Adipocyte (in vitro differentiated cells): ENCODE measurements at regions not wholly inside any gene's neighbourhood (a gene's known extent, or its start where the extent isn't known, plus 50 kb on each side); places are given as distances from the start of the nearest gene placed in this dataset.
A peak's percentile ranks its signal among the peaks of the same experiment; 100 is the strongest.

Source experiments
- DNase-seq: peaks from one replicate; pipeline ENCODE4 v3.0.0-alpha.2; 2015; ENCODE audit warnings: low read depth
- H3K27me3 ChIP-seq: replicated peaks from 2 replicates; pipeline ENCODE4 v1.7.0; 2013; ENCODE audit warnings: mild to moderate bottlenecking, low read length, moderate library complexity; ENCODE audit not compliant: control insufficient read depth, insufficient read depth
- H3K36me3 ChIP-seq: 2 replicates; pipeline ENCODE4 v1.7.0; 2013; ENCODE audit warnings: low read length, mild to moderate bottlenecking, moderate library complexity; ENCODE audit not compliant: control insufficient read depth, insufficient read depth, severe bottlenecking
- H3K4me1 ChIP-seq: 2 replicates; pipeline ENCODE4 v1.7.0; 2013; ENCODE audit warnings: mild to moderate bottlenecking, low read length, moderate library complexity; ENCODE audit not compliant: control insufficient read depth, insufficient read depth
- H3K4me3 ChIP-seq: 2 replicates; pipeline ENCODE4 v1.7.0; 2013; ENCODE audit warnings: mild to moderate bottlenecking, low read length, moderate library complexity
- H3K9ac ChIP-seq: 2 replicates; pipeline ENCODE4 v1.7.0; 2013; ENCODE audit warnings: mild to moderate bottlenecking, low read length, moderate library complexity
- H3K9me3 ChIP-seq: 2 replicates; pipeline ENCODE4 v1.7.0; 2013; ENCODE audit warnings: mild to moderate bottlenecking, low read length, moderate library complexity; ENCODE audit not compliant: control insufficient read depth

DNA sequence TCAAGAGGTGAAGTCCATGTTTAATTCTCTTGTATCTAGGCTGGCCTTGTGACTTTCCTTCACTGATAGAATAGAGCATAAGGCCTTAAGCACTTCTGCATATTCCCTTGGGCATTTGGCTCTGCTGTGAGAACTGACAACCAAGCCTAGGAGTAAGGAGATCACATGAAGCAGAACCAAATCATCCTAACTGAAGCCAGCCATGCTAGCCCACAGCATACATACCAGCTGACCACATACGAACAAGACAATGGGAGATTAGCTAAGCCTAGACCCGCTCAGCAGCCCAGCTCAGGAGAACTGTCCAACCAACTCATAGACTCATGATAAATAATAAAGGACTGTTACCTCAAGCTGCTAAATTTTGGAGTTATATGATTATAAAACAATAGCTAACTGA is 114.6 kb upstream of the NEK7 start:
- Histone ChIP-seq H3K9ac (no peak overlapping the region), H3K4me1 (no peaks in the 10 kb centered on the region), H3K9me3 (no peaks in the 10 kb centered on the region), H3K27me3 (no peaks in the 10 kb centered on the region), H3K36me3 (no peaks in the 10 kb centered on the region), H3K4me3 (no peak overlapping the region)
- DNase-seq, result no peak

DNA sequence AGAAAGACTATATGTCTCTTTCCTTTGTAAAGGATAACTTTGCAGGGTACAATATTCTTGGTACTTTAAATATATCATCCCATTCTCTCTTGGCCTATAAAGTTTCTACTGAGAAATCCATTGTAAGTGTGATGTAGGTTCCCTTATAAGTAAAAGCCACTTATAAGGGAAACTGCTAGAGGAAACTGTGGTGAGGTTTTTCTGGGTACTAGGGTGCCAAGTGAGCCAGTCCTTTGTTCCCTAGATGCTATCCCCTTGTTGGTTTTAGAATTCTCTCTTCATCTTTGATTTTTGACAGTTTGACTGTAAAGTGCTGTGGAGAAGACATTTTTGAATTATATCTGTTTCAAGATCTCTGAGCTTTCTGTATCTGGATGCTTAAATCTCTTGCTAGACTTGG is 108.9 kb upstream of the NEK7 start:
- Histone ChIP-seq H3K36me3 (no peaks in the 10 kb centered on the region), H3K27me3 (no peaks in the 10 kb centered on the region), H3K9me3 (no peaks in the 10 kb centered on the region), H3K9ac (no peak overlapping the region), H3K4me3 (no peak overlapping the region), H3K4me1 (no peaks in the 10 kb centered on the region)
- no peak for DNase-seq

DNA sequence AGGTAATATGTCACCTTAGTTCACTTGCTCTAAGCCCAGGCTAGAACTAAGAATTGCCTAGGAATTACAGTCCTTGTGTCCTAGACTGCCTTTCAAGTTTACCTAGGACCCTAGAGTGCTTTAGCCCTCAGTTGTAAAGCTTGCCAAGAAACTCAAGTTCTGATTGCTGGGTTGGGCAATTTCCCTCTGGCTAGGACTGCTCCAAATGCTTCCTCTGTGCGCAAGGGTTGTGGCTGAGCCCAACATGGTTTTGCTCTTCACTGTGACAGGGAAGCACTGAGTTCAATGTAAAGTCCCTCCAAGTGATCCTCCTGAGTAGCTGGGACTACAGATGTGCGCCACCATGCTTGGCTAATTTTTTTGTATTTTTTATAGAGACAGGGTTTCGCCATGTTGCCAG is 102.3 kb upstream of the NEK7 start:
- no peaks in the 10 kb centered on the region for H3K4me1 ChIP-seq
- H3K4me3 ChIP-seq, result no peak overlapping the region
- DNase-seq, result no peak
- no peaks in the 10 kb centered on the region for H3K9me3 ChIP-seq
- H3K36me3 ChIP-seq, result no peaks in the 10 kb centered on the region
- no peak overlapping the region for H3K9ac ChIP-seq
- no peaks in the 10 kb centered on the region for H3K27me3 ChIP-seq

DNA sequence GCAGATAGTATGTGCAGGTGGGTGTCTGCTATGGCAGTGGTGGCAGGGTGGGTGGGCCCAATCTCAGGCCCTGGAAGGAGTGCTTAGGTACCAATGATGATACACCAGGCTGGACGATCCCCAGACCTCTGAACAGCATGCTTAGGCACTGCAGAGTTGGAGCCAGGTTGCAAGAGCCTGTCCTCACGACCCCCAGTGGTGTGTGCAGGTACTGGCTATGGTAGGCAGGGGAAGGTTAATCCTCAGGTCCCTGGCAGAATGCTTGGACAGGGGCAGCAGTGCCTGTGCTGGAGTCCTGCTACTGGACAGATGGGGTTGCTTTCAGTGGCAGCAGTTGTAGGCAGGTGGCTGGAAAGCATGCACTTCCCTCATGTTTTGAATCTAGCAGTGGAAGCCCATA is 100.5 kb upstream of the NEK7 start:
- Histone ChIP-seq H3K9me3 (no peaks in the 10 kb centered on the region), H3K9ac (no peak overlapping the region), H3K4me1 (no peaks in the 10 kb centered on the region), H3K27me3 (no peaks in the 10 kb centered on the region), H3K36me3 (no peaks in the 10 kb centered on the region), H3K4me3 (no peak overlapping the region)
- no peak for DNase-seq

DNA sequence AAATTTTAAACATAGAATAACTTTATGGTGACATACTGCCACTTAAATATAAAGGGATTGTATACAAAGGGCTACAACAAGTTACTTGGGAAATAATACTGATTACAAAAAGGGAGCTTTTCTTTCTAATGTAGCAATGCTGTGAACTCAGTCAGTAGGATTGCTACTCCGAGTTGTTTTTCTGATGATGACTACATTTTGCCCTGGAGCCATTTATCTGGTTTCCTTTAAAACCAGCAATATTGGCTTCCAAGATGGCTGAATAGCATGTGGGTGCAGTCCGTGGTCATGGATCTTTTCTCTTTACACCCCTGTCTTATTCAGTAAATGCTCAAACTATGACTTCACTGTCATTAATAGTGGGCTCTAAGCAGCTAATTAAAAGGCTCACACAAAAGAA is 92.6 kb upstream of the NEK7 start:
- DNase-seq, result peak; percentile 73
- Histone ChIP-seq H3K4me3 (no peak overlapping the region), H3K9me3 (no peaks in the 10 kb centered on the region), H3K27me3 (no peaks in the 10 kb centered on the region), H3K4me1 (no peaks in the 10 kb centered on the region), H3K36me3 (no peaks in the 10 kb centered on the region), H3K9ac (no peak overlapping the region)

DNA sequence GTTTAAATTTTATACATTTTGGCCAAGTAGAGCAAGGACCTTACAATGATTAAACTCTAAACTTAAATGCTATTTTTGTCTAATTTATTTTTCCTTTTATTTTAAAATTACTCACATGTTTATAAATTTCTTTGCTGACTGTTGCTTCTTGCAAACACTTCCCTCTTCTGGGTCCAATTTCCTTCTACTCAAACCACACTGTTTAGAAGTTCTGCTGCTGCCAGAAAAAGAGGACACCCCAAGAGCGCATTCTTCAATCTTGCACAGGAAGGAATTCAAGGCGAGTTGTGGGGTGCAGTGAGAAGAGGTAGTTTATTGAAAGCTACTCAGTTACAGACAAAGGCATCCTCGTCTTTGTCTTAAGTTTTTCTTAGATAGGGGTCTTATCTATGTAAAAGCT is 88.5 kb upstream of the NEK7 start:
- Histone ChIP-seq H3K9ac (no peak overlapping the region), H3K4me1 (no peaks in the 10 kb centered on the region), H3K27me3 (no peaks in the 10 kb centered on the region), H3K4me3 (no peak overlapping the region), H3K9me3 (no peaks in the 10 kb centered on the region), H3K36me3 (no peaks in the 10 kb centered on the region)
- DNase-seq, result no peak

DNA sequence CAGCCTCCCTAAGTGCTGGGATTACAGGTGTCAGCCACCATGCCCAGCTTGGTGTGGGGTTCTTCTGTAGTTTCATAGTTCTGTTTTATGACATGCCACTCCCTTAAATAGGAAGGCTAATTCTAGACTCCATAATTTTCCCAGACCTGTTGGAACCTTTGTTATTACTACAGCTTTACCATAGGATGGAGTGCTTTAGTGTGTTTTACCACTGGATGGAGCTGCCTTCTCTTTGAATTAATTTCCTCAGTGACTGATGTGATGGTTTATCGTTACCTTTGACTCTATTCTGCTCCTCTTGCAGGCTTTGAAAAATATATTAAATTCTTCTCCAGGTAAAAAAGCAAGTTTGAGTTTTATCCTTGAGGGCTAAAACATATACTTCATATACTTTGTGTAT is 84.6 kb upstream of the NEK7 start:
- H3K9me3 ChIP-seq, result no peaks in the 10 kb centered on the region
- no peak overlapping the region for H3K9ac ChIP-seq
- DNase-seq, result peak; percentile 5
- H3K27me3 ChIP-seq, result no peaks in the 10 kb centered on the region
- H3K36me3 ChIP-seq, result no peaks in the 10 kb centered on the region
- H3K4me1 ChIP-seq, result no peaks in the 10 kb centered on the region
- no peak overlapping the region for H3K4me3 ChIP-seq

DNA sequence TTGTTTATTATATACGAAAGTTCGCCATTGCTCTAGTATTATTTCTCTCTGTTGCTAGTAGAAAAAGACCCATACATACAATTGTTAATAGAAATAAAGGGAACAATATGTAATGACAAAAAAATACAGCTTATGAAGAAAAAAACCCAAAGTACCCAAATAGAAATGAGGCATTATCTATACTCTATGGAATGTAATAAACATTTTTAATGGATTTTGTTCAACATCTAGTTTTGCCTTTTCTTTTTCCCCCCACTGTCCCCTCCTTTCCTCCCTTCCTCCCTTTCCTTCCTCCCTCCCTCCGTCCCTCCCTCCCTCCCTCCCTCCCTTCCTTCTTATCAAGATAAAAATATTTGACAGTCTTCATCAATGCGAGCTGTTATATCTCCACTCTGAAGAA is 81.5 kb upstream of the NEK7 start:
- Histone ChIP-seq H3K4me1 (no peaks in the 10 kb centered on the region), H3K27me3 (no peaks in the 10 kb centered on the region), H3K36me3 (no peaks in the 10 kb centered on the region), H3K4me3 (no peak overlapping the region), H3K9me3 (no peaks in the 10 kb centered on the region), H3K9ac (no peak overlapping the region)
- no peak for DNase-seq

DNA sequence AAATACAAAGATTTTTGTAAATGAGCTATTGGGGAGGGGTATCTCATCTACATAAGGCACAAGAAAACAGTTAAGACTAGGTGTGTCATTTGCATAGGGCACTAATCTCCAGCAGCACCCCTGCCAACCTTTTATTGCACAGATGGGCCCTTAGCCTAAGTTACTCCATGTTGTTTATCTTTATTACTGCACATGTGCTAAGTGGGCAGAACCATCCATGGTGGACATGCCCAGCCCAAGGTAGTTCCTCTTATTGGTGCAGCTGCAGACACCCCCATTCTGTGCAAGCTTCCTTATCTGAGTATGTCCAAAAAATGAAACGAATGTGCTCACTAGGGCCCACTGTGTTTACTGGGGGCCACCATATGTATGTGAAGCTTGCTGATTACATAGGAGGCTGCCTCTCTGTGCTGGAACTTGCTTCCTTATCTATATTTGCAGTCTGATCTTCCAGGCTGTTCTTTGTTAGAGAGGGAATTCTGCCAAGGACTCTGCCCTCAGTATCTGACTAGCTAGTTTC is 77.3 kb upstream of the NEK7 start:
- Histone ChIP-seq H3K27me3 (no peaks in the 10 kb centered on the region), H3K9ac (no peak overlapping the region), H3K4me1 (no peaks in the 10 kb centered on the region), H3K9me3 (no peaks in the 10 kb centered on the region), H3K4me3 (no peak overlapping the region), H3K36me3 (no peaks in the 10 kb centered on the region)
- DNase-seq, result peak; percentile 1

DNA sequence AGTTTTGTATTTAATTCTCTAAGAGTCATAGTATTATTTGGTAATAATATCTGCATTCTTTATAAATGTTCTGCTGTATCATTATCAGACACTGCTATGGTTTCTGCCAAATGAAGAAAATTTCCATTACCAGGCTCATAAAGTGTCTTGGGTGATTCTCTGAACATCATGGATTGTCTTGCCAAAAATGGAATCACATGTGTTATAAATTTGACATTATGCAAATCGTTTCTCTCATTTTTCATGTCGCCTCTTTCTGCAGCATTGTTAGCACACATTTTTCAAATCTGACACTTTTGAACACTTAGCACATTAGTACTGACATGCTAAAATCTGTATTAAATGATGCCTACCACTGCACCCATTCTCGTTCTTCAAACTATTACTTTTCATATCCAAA is 74.2 kb upstream of the NEK7 start:
- DNase-seq, result no peak
- Histone ChIP-seq H3K4me1 (no peaks in the 10 kb centered on the region), H3K4me3 (no peak overlapping the region), H3K9ac (no peak overlapping the region), H3K36me3 (no peaks in the 10 kb centered on the region), H3K27me3 (no peaks in the 10 kb centered on the region), H3K9me3 (no peaks in the 10 kb centered on the region)

DNA sequence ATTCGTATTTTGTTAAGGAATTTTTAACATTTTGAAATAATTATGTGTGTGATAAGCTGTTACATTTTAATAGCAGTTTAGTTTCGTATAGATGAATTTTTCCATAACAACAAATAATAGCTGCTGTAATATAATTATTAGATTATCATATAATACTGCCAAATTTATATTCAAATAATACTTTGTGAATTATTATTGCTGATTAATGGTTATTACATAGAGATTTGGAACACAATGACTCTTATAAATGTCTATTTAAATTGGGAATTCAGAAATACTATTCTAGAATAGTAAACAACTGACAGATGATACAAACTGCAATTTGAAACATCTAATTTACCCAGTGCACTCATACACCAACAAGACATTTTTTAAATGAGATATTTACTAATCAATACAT is 73.2 kb upstream of the NEK7 start:
- no peak overlapping the region for H3K9ac ChIP-seq
- H3K36me3 ChIP-seq, result no peaks in the 10 kb centered on the region
- no peak overlapping the region for H3K4me3 ChIP-seq
- no peaks in the 10 kb centered on the region for H3K27me3 ChIP-seq
- DNase-seq, result no peak
- H3K9me3 ChIP-seq, result no peaks in the 10 kb centered on the region
- no peaks in the 10 kb centered on the region for H3K4me1 ChIP-seq

DNA sequence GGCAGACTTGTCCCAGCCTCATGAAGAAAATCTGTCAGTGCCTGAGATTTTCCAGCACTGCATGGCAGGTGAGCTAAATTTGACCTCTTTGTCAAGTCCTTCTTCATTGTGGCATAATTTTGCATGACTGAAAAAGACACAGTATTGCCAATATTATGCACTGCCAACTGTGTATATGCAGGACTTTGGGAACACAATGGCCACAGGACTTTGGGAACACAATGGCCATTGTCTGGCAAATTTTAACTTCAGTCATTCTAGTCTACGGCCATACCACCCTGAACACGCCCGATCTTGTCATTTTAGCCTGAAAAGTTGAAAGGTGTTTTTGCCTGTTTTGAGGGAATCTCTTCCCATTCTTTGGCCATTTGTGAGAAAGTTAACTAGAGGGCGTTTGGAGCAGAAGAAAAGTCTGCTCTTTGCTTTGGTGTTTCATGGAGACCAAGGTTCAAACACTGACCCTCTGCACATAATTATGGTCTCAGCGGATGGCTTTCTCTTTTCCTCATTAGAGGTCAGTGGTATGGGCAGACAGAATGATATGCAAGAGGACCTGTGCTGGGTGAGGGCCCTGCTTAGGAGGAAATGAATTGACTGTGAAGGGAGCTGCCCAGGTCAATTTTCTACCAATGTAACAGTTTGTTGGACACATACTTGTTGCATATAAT is 72.4 kb upstream of the NEK7 start:
- H3K27me3 ChIP-seq, result no peaks in the 10 kb centered on the region
- DNase-seq, result no peak
- no peak overlapping the region for H3K4me3 ChIP-seq
- H3K9me3 ChIP-seq, result no peaks in the 10 kb centered on the region
- no peaks in the 10 kb centered on the region for H3K4me1 ChIP-seq
- no peaks in the 10 kb centered on the region for H3K36me3 ChIP-seq
- H3K9ac ChIP-seq, result no peak overlapping the region
